ENCODE measurements at regions not wholly inside any gene's neighbourhood (a gene's known extent, or its start where the extent isn't known, plus 50 kb on each side); places are given as distances from the start of the nearest gene placed in this dataset.
"Not testable (repeated sequence)": the region's sequence is repeated elsewhere in the genome, so short reads cannot be mapped to it uniquely, and the experiment has no call there.

DNA sequence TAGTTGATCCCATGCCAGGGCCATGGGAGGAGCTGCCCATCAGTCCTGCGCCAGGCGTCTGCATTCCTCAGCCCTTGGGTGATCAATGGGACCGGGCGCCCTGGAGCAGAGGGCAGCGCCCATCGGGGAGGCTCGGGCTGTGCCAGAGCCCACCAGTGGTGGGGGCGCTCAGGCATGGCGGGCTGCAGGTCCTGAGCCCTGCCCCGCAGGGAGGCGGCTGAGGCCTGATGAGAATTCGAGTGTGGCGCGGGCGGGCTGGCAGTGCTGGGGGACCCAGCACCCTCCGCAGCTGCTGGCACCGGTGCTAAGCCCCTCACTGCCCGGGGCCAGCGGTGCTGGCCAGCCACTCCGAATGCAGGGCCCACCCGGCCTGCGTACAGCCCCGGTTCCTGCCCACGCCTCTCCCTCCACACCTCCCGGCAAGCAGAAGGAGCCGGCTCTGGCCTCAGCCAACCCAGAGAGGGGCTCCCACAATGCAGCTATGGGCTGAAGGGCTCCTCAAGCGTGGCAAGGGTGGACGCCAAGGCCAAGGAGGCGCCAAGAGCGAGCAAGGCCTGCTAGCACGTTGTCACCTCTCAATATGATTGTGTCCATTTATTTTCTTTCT lies 238.1 kb upstream of the OLFM3 start:
- TF ChIP-seq, protein P1, sequence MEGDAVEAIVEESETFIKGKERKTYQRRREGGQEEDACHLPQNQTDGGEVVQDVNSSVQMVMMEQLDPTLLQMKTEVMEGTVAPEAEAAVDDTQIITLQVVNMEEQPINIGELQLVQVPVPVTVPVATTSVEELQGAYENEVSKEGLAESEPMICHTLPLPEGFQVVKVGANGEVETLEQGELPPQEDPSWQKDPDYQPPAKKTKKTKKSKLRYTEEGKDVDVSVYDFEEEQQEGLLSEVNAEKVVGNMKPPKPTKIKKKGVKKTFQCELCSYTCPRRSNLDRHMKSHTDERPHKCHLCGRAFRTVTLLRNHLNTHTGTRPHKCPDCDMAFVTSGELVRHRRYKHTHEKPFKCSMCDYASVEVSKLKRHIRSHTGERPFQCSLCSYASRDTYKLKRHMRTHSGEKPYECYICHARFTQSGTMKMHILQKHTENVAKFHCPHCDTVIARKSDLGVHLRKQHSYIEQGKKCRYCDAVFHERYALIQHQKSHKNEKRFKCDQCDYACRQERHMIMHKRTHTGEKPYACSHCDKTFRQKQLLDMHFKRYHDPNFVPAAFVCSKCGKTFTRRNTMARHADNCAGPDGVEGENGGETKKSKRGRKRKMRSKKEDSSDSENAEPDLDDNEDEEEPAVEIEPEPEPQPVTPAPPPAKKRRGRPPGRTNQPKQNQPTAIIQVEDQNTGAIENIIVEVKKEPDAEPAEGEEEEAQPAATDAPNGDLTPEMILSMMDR (optimal IDR thresholded peaks at IDR 0.05 in 1 of 3, IDR thresholded peaks at IDR 0.05 in 1 of 3, conservative IDR thresholded peaks at IDR 0.05 in 1 of 3; ENCODE audit: extremely low read depth in 1 of 3, insufficient read depth in 2 of 3, low read length in 3 of 3), result no peak
- no peak for TF ChIP-seq EZH2 (IDR thresholded peaks at IDR 0.05; ENCODE audit: low read length)

DNA sequence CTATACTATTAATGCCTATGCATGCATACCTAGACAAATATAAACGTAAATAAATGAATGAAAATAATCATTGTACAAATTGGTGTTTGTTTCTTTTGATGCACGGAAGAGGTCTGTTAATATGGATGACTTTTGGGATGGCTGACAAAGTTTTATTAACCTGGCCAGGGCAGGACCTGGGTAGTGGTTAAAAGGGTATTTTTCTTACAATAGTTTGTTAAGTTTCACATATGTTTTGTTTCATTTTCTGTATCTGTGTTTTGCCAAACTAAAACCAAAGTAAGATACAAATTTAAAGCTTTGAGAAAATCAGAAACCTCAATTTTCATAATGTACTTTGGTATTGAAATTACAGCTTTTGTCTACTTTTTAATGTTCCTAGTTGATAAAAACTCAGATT lies 222.7 kb upstream of the OLFM3 start:
- H3K9ac ChIP-seq (ENCODE audit: control insufficient read depth, extremely low read depth, insufficient read depth, low read length), result no peak overlapping the region

More for the DNA sequence above, 238.1 kb upstream of the OLFM3 start:
- no peaks in the 10 kb centered on the region for H3K36me3 ChIP-seq (ENCODE audit: control insufficient read depth in 2 of 2, extremely low read depth in 1 of 2, insufficient read depth in 2 of 2, low read length in 2 of 2)
- H3K27ac ChIP-seq (ENCODE audit: control insufficient read depth, insufficient read depth, low read length), result no peak overlapping the region
- H3K9me3 ChIP-seq (ENCODE audit: control insufficient read depth, low read depth, low read length), result no peaks in the 10 kb centered on the region
- H3K27me3 ChIP-seq (ENCODE audit: control insufficient read depth, extremely low read depth, insufficient read depth, low read length), result no peaks in the 10 kb centered on the region
- no peak overlapping the region for H3K9ac ChIP-seq (ENCODE audit: control insufficient read depth, extremely low read depth, insufficient read depth, low read length)
- no peak for FAIRE-seq
- no peak overlapping the region for H3K4me2 ChIP-seq (ENCODE audit: control insufficient read depth, extremely low read depth, insufficient read depth, low read depth, low read length)
- H3K4me3 ChIP-seq (ENCODE audit: control insufficient read depth in 2 of 3, extremely low read depth in 1 of 3, insufficient read depth in 2 of 3, low read depth in 1 of 3, low read length in 3 of 3), result no peak overlapping the region
- no peaks in the 10 kb centered on the region for H3K4me1 ChIP-seq (ENCODE audit: control insufficient read depth, extremely low read depth, insufficient read depth, low read length)
- dilution Hi-C loops (cut with MboI; ENCODE audit: extremely low pct_ligation_motif_present, low sequenced_read_pairs), result no loop called here
- H3K79me2 ChIP-seq (ENCODE audit: control insufficient read depth, insufficient read depth, low read length), result no peaks in the 10 kb centered on the region
- H2AFZ ChIP-seq (ENCODE audit: control insufficient read depth, low read length), result no peak overlapping the region
- H3K9me1 ChIP-seq (ENCODE audit: control insufficient read depth, extremely low read depth, insufficient read depth, low read length), result no peaks in the 10 kb centered on the region
- no peaks in the 10 kb centered on the region for H4K20me1 ChIP-seq (ENCODE audit: control insufficient read depth, extremely low read depth, insufficient read depth, low read length)
- no peak for DNase-seq (ENCODE audit: low read depth, low spot score)

GRCh38 chr1:102210891-102211290 lies 214.2 kb upstream of the OLFM3 start:
- H3K4me1 ChIP-seq (ENCODE audit: control insufficient read depth, extremely low read depth, insufficient read depth, low read length); H3K36me3 ChIP-seq (ENCODE audit: control insufficient read depth in 2 of 2, extremely low read depth in 1 of 2, insufficient read depth in 2 of 2, low read length in 2 of 2); H3K27ac ChIP-seq (ENCODE audit: control insufficient read depth, insufficient read depth, low read length); FAIRE-seq; H3K9me1 ChIP-seq (ENCODE audit: control insufficient read depth, extremely low read depth, insufficient read depth, low read length); H3K9me3 ChIP-seq (ENCODE audit: control insufficient read depth, low read depth, low read length); H2AFZ ChIP-seq (ENCODE audit: control insufficient read depth, low read length); DNase-seq (ENCODE audit: low read depth, low spot score); H3K27me3 ChIP-seq (ENCODE audit: control insufficient read depth, extremely low read depth, insufficient read depth, low read length); H3K79me2 ChIP-seq (ENCODE audit: control insufficient read depth, insufficient read depth, low read length); dilution Hi-C loops (cut with MboI; ENCODE audit: extremely low pct_ligation_motif_present, low sequenced_read_pairs); H3K4me2 ChIP-seq (ENCODE audit: control insufficient read depth, extremely low read depth, insufficient read depth, low read depth, low read length); H3K4me3 ChIP-seq (ENCODE audit: control insufficient read depth in 2 of 3, extremely low read depth in 1 of 3, insufficient read depth in 2 of 3, low read depth in 1 of 3, low read length in 3 of 3); H3K9ac ChIP-seq (ENCODE audit: control insufficient read depth, extremely low read depth, insufficient read depth, low read length); H4K20me1 ChIP-seq (ENCODE audit: control insufficient read depth, extremely low read depth, insufficient read depth, low read length): not testable (repeated sequence)

More for the DNA sequence above, 222.7 kb upstream of the OLFM3 start:
- Histone ChIP-seq H3K9me3 (ENCODE audit: control insufficient read depth, low read depth, low read length) (no peaks in the 10 kb centered on the region), H4K20me1 (ENCODE audit: control insufficient read depth, extremely low read depth, insufficient read depth, low read length) (no peaks in the 10 kb centered on the region), H3K27ac (ENCODE audit: control insufficient read depth, insufficient read depth, low read length) (no peak overlapping the region), H2AFZ (ENCODE audit: control insufficient read depth, low read length) (no peak overlapping the region), H3K4me1 (ENCODE audit: control insufficient read depth, extremely low read depth, insufficient read depth, low read length) (no peaks in the 10 kb centered on the region), H3K9me1 (ENCODE audit: control insufficient read depth, extremely low read depth, insufficient read depth, low read length) (no peaks in the 10 kb centered on the region), H3K36me3 (ENCODE audit: control insufficient read depth in 2 of 2, extremely low read depth in 1 of 2, insufficient read depth in 2 of 2, low read length in 2 of 2) (no peaks in the 10 kb centered on the region), H3K4me2 (ENCODE audit: control insufficient read depth, extremely low read depth, insufficient read depth, low read depth, low read length) (no peak overlapping the region), H3K79me2 (ENCODE audit: control insufficient read depth, insufficient read depth, low read length) (no peaks in the 10 kb centered on the region), H3K27me3 (ENCODE audit: control insufficient read depth, extremely low read depth, insufficient read depth, low read length) (no peaks in the 10 kb centered on the region), H3K4me3 (ENCODE audit: control insufficient read depth in 2 of 3, extremely low read depth in 1 of 3, insufficient read depth in 2 of 3, low read depth in 1 of 3, low read length in 3 of 3) (no peak overlapping the region)
- no peak for DNase-seq (ENCODE audit: low read depth, low spot score)
- dilution Hi-C loops (cut with MboI; ENCODE audit: extremely low pct_ligation_motif_present, low sequenced_read_pairs), result no loop called here
- TF ChIP-seq EZH2 (IDR thresholded peaks at IDR 0.05; ENCODE audit: low read length), result no peak
- no peak for FAIRE-seq

All from keratinocyte (primary cell).